ENCODE measurements at regions not wholly inside any gene's neighbourhood (a gene's known extent, or its start where the extent isn't known, plus 50 kb on each side); places are given as distances from the start of the nearest gene placed in this dataset.

GRCh38 chr4:164501074-164501473, 252.9 kb upstream of the SMIM31 start:
- no peak for DNase-seq (ENCODE audit: low spot score)

GRCh38 chr4:164503874-164504273, 250.1 kb upstream of the SMIM31 start:
- DNase-seq (ENCODE audit: low spot score), result no peak

- DNase-seq (ENCODE audit: low spot score), result no peak
Measured at GRCh38 chr4:164508097-164508496, 245.8 kb upstream of the SMIM31 start.

- DNase-seq (ENCODE audit: low spot score), result no peak
Measured at GRCh38 chr4:164508771-164509170, 245.2 kb upstream of the SMIM31 start.

- no peak for DNase-seq (ENCODE audit: low spot score)
Measured at GRCh38 chr4:164509951-164510350, 244.0 kb upstream of the SMIM31 start.

- DNase-seq (ENCODE audit: low spot score), result no peak
Measured at GRCh38 chr4:164512124-164512523, 241.8 kb upstream of the SMIM31 start.

GRCh38 chr4:164514765-164515164, 239.2 kb upstream of the SMIM31 start:
- no peak for DNase-seq (ENCODE audit: low spot score)

- DNase-seq (ENCODE audit: low spot score), result no peak
Measured at GRCh38 chr4:164524789-164525188, 229.1 kb upstream of the SMIM31 start.

GRCh38 chr4:164526933-164527583, 226.9 kb upstream of the SMIM31 start:
- DNase-seq (ENCODE audit: low spot score), result no peak

- DNase-seq (ENCODE audit: low spot score), result no peak
Measured at GRCh38 chr4:164529058-164529457, 224.9 kb upstream of the SMIM31 start.

GRCh38 chr4:164529486-164529885, 224.4 kb upstream of the SMIM31 start:
- DNase-seq (ENCODE audit: low spot score), result no peak

GRCh38 chr4:164531336-164531735, 222.6 kb upstream of the SMIM31 start:
- DNase-seq (ENCODE audit: low spot score), result no peak

GRCh38 chr4:164536814-164537213, 217.1 kb upstream of the SMIM31 start:
- DNase-seq (ENCODE audit: low spot score), result no peak

- no peak for DNase-seq (ENCODE audit: low spot score)
Measured at GRCh38 chr4:164538097-164538496, 215.8 kb upstream of the SMIM31 start.

GRCh38 chr4:164540987-164541386, 212.9 kb upstream of the SMIM31 start:
- no peak for DNase-seq (ENCODE audit: low spot score)

- no peak for DNase-seq (ENCODE audit: low spot score)
Measured at GRCh38 chr4:164542431-164542830, 211.5 kb upstream of the SMIM31 start.

GRCh38 chr4:164550989-164551712, 202.8 kb upstream of the SMIM31 start:
- no peak for DNase-seq (ENCODE audit: low spot score)

- DNase-seq (ENCODE audit: low spot score), result no peak
Measured at GRCh38 chr4:164551713-164552040, 202.3 kb upstream of the SMIM31 start.

GRCh38 chr4:164571593-164572390, 182.1 kb upstream of the SMIM31 start:
- DNase-seq (ENCODE audit: low spot score), result no peak

- DNase-seq (ENCODE audit: low spot score), result no peak
Measured at GRCh38 chr4:164572877-164573279, 181.1 kb upstream of the SMIM31 start.

- no peak for DNase-seq (ENCODE audit: low spot score)
Measured at GRCh38 chr4:164575861-164576260, 178.1 kb upstream of the SMIM31 start.

GRCh38 chr4:164579270-164579942, 174.5 kb upstream of the SMIM31 start:
- DNase-seq (ENCODE audit: low spot score), result no peak

GRCh38 chr4:164591666-164592065, 162.3 kb upstream of the SMIM31 start:
- DNase-seq (ENCODE audit: low spot score), result no peak
